NCI-H82 (cell line): ENCODE measurements at regions not wholly inside any gene's neighbourhood (a gene's known extent, or its start where the extent isn't known, plus 50 kb on each side); places are given as distances from the start of the nearest gene placed in this dataset.
"Not testable (repeated sequence)": the region's sequence is repeated elsewhere in the genome, so short reads cannot be mapped to it uniquely, and the experiment has no call there.

ENCODE experiments used
- DNase-seq: peaks from one replicate; lab custom pipeline; 2025; lab: John Stamatoyannopoulos, UW

- peak; percentile 53 for DNase-seq
These were observed 339.1 kb downstream of the PTPRC start for GRCh38 chr1:198977909-198978308.

GRCh38 chr1:198978523-198978922 is 339.7 kb downstream of the PTPRC start:
- no peak for DNase-seq

GRCh38 chr1:198986036-198986435 is 347.2 kb downstream of the PTPRC start:
- no peak for DNase-seq

- DNase-seq = no peak
These were observed 347.6 kb downstream of the PTPRC start for GRCh38 chr1:198986442-198986841.

- DNase-seq = no peak
These were observed 363.8 kb downstream of the PTPRC start for GRCh38 chr1:199002661-199003060.

- DNase-seq = no peak
These were observed 368.6 kb downstream of the PTPRC start for GRCh38 chr1:199007423-199007822.

GRCh38 chr1:199009447-199009846 is 370.6 kb downstream of the PTPRC start:
- DNase-seq = no peak

GRCh38 chr1:199010492-199010891 is 371.7 kb downstream of the PTPRC start:
- no peak for DNase-seq

GRCh38 chr1:199010933-199011332 is 372.1 kb downstream of the PTPRC start:
- no peak for DNase-seq

- no peak for DNase-seq
These were observed 377.0 kb downstream of the PTPRC start for GRCh38 chr1:199015799-199016198.

- peak; percentile 31 for DNase-seq
These were observed 379.8 kb downstream of the PTPRC start for GRCh38 chr1:199018471-199019135.

GRCh38 chr1:199020051-199020450 is 381.2 kb downstream of the PTPRC start:
- no peak for DNase-seq

GRCh38 chr1:199020904-199021303 is 382.1 kb downstream of the PTPRC start:
- DNase-seq = no peak

GRCh38 chr1:199029401-199029800 is 390.6 kb downstream of the PTPRC start:
- DNase-seq = no peak

GRCh38 chr1:199029855-199030254 is 391.0 kb downstream of the PTPRC start:
- no peak for DNase-seq

GRCh38 chr1:199030541-199030940 is 391.7 kb downstream of the PTPRC start:
- DNase-seq = not testable (repeated sequence)

GRCh38 chr1:199031170-199031569 is 392.3 kb downstream of the PTPRC start:
- not testable (repeated sequence) for DNase-seq

GRCh38 chr1:199032479-199032878 is 393.6 kb downstream of the PTPRC start:
- not testable (repeated sequence) for DNase-seq

GRCh38 chr1:199033661-199034060 is 394.8 kb downstream of the PTPRC start:
- DNase-seq = no peak

GRCh38 chr1:199038156-199038555 is 399.3 kb downstream of the PTPRC start:
- no peak for DNase-seq

GRCh38 chr1:199040076-199040905 is 401.5 kb downstream of the PTPRC start:
- no peak for DNase-seq

GRCh38 chr1:199041173-199041914 is 402.5 kb downstream of the PTPRC start:
- no peak for DNase-seq

- DNase-seq = no peak
These were observed 403.4 kb downstream of the PTPRC start for GRCh38 chr1:199042193-199042592.
